Lung (tissue), 11 donors: ENCODE measurements at regions not wholly inside any gene's neighbourhood (a gene's known extent, or its start where the extent isn't known, plus 50 kb on each side); places are given as distances from the start of the nearest gene placed in this dataset.

Experiments
- ATAC-seq: fragments of 200-7000 bp; cut with Tn5 transposase; one replicate; pipeline ENCODE4 v1.9.1; 2020; ENCODE audit warnings: moderate number of reproducible peaks; ENCODE audit not compliant: insufficient read depth, low FRiP score
- DNase-seq, 3 donors: peaks; one replicate each; pipeline ENCODE4 v3.0.0-alpha.2; 2013 to 2017
- H3K27ac ChIP-seq, 2 donors: one replicate each; pipeline ENCODE4 v1.5.1; 2013; ENCODE audit warnings: mild to moderate bottlenecking in 2 of 2, moderate library complexity in 2 of 2, control low read depth in 1 of 2, inconsistent platforms in 1 of 2, low read depth in 1 of 2, low read length in 1 of 2
- H3K27me3 ChIP-seq, 3 donors: one replicate each; pipeline ENCODE4 v1.5.1; 2013; ENCODE audit warnings: low read length in 2 of 3; ENCODE audit not compliant: control insufficient read depth in 3 of 3, insufficient read depth in 3 of 3
- H3K36me3 ChIP-seq, 4 donors: one replicate each; pipeline ENCODE4 v1.5.1; 2013; ENCODE audit warnings: low read length in 4 of 4, mild to moderate bottlenecking in 1 of 4, moderate library complexity in 1 of 4; ENCODE audit not compliant: control insufficient read depth in 4 of 4, insufficient read depth in 4 of 4
- H3K4me1 ChIP-seq, 5 donors: one replicate each; pipeline ENCODE4 v1.5.1; 2013; ENCODE audit warnings: low read length in 5 of 5, mild to moderate bottlenecking in 2 of 5, moderate library complexity in 1 of 5; ENCODE audit not compliant: control insufficient read depth in 5 of 5, insufficient read depth in 5 of 5
- H3K4me3 ChIP-seq: one replicate; pipeline ENCODE4 v1.5.1; 2013; ENCODE audit warnings: mild to moderate bottlenecking, control low read depth, moderate library complexity
- H3K9ac ChIP-seq, 2 donors: one replicate each; pipeline ENCODE4 v1.5.1; 2013; ENCODE audit warnings: low read length in 2 of 2, control low read depth in 1 of 2; ENCODE audit not compliant: insufficient read depth in 1 of 2
- H3K9me3 ChIP-seq, 4 donors: one replicate each; pipeline ENCODE4 v1.5.1; 2013; ENCODE audit warnings: low read length in 3 of 4, mild to moderate bottlenecking in 1 of 4, moderate library complexity in 1 of 4; ENCODE audit not compliant: control insufficient read depth in 4 of 4, insufficient read depth in 3 of 4
- CTCF ChIP-seq: IDR thresholded peaks from 2 replicates; pipeline ENCODE4 v1.5.1; 2012; ENCODE audit warnings: mild to moderate bottlenecking; ENCODE audit errors: control extremely low read depth, extremely low read depth
- WGBS, 2 donors: extraction: QIAGEN DNeasy Blood & Tissue Kit; methylation state at CpG; one replicate each; pipeline ENCODE4 v1.1.7; 2013; 5-methylcytosine and 5-hydroxymethylcytosine counted together
- donor health status: control.
- donor health status: control.
- donor health status: Bipolar disorder and iron deficiency.
- donor health status: healthy.
- donor health status: DM: yes; HTN: yes; CAD: no.

- Histone ChIP-seq H3K27ac (no peak overlapping the region), H3K9me3 (no peaks in the 10 kb centered on the region), H3K4me1 (no peaks in the 10 kb centered on the region), H3K27me3 (no peaks in the 10 kb centered on the region), H3K9ac (no peak overlapping the region), H3K36me3 (no peaks in the 10 kb centered on the region), H3K4me3 (no peak overlapping the region)
- no peak for DNase-seq
- TF ChIP-seq CTCF = no peak
- ATAC-seq = no peak
- 62 to 78% methylated on average over 3 of the region's 3 CpGs for WGBS, 2 donors
These were observed 177.3 kb upstream of the TENT5A start for GRCh38 chr6:81929828-81930227.

GRCh38 chr6:81925201-81925600, 172.7 kb upstream of the TENT5A start:
- Histone ChIP-seq H3K9me3 (peaks cover 0 to 3% (median 0%) of the 10 kb centered on the region in 4 donors), H3K9ac (no peak overlapping the region), H3K4me3 (no peak overlapping the region), H3K27ac (no peak overlapping the region), H3K4me1 (no peaks in the 10 kb centered on the region), H3K36me3 (no peaks in the 10 kb centered on the region), H3K27me3 (no peaks in the 10 kb centered on the region)
- no peak for DNase-seq
- 87 to 88% methylated on average over 1 of the region's 1 CpG for WGBS, 2 donors
- TF ChIP-seq CTCF = no peak
- no peak for ATAC-seq

- no peak for TF ChIP-seq CTCF
- ATAC-seq (no peak), DNase-seq (no peak)
- Histone ChIP-seq H3K27ac (no peak overlapping the region), H3K27me3 (no peaks in the 10 kb centered on the region), H3K9me3 (no peaks in the 10 kb centered on the region), H3K4me3 (no peak overlapping the region), H3K4me1 (peaks cover 0 to 25% (median 0%) of the 10 kb centered on the region in 5 donors), H3K36me3 (no peaks in the 10 kb centered on the region), H3K9ac (no peak overlapping the region)
- WGBS, 2 donors = 77 to 80% methylated on average over 5 of the region's 5 CpGs
These were observed 157.8 kb upstream of the TENT5A start for GRCh38 chr6:81909981-81910900.
